GM19023 (cell line): ENCODE measurements at regions not wholly inside any gene's neighbourhood (a gene's known extent, or its start where the extent isn't known, plus 50 kb on each side); places are given as distances from the start of the nearest gene placed in this dataset.
"Not testable (repeated sequence)": the region's sequence is repeated elsewhere in the genome, so short reads cannot be mapped to it uniquely, and the experiment has no call there.

Experiments
- ATAC-seq: cut with Tn5 transposase; IDR thresholded peaks from one replicate; pipeline ENCODE4 v1.9.1; 2021; ENCODE audit warnings: mild to moderate bottlenecking, moderate library complexity; ENCODE audit not compliant: unreplicated experiment

GRCh38 chr14:105909046-105909827 is 382.9 kb downstream of the TMEM121 start:
- no peak for ATAC-seq

GRCh38 chr14:105909828-105910120 is 383.4 kb downstream of the TMEM121 start:
- ATAC-seq, result not testable (repeated sequence)

GRCh38 chr14:105910426-105910825 is 384.0 kb downstream of the TMEM121 start:
- ATAC-seq, result no peak

GRCh38 chr14:105911006-105911847 is 384.8 kb downstream of the TMEM121 start:
- no peak for ATAC-seq

- ATAC-seq, result not testable (repeated sequence)
These were observed 385.5 kb downstream of the TMEM121 start for GRCh38 chr14:105911848-105912292.

GRCh38 chr14:105912641-105913180 is 386.3 kb downstream of the TMEM121 start:
- no peak for ATAC-seq

GRCh38 chr14:105913221-105913620 is 386.8 kb downstream of the TMEM121 start:
- no peak for ATAC-seq

- ATAC-seq, result no peak
These were observed 387.5 kb downstream of the TMEM121 start for GRCh38 chr14:105913861-105914260.

GRCh38 chr14:105914281-105914680 is 387.9 kb downstream of the TMEM121 start:
- not testable (repeated sequence) for ATAC-seq

GRCh38 chr14:105914738-105915385 is 388.5 kb downstream of the TMEM121 start:
- ATAC-seq, result no peak

GRCh38 chr14:105915546-105915945 is 389.2 kb downstream of the TMEM121 start:
- ATAC-seq, result not testable (repeated sequence)

- ATAC-seq, result not testable (repeated sequence)
These were observed 391.0 kb downstream of the TMEM121 start for GRCh38 chr14:105917136-105917932.

- no peak for ATAC-seq
These were observed 391.6 kb downstream of the TMEM121 start for GRCh38 chr14:105917933-105918436.

GRCh38 chr14:105918496-105919262 is 392.3 kb downstream of the TMEM121 start:
- ATAC-seq, result no peak

- no peak for ATAC-seq
These were observed 393.2 kb downstream of the TMEM121 start for GRCh38 chr14:105919458-105920150.

GRCh38 chr14:105920151-105920700 is 393.8 kb downstream of the TMEM121 start:
- not testable (repeated sequence) for ATAC-seq

- ATAC-seq, result not testable (repeated sequence)
These were observed 394.7 kb downstream of the TMEM121 start for GRCh38 chr14:105920803-105921755.
